ENCODE measurements at regions not wholly inside any gene's neighbourhood (a gene's known extent, or its start where the extent isn't known, plus 50 kb on each side); places are given as distances from the start of the nearest gene placed in this dataset.

- no peaks in the 10 kb centered on the region for H3K9me1 ChIP-seq (replicated peaks; ENCODE audit: control insufficient read depth, extremely low read depth, insufficient read depth, low read length)
- H3K27ac ChIP-seq (ENCODE audit: insufficient read depth, low read depth, low read length) = no peak overlapping the region
- no TSS peak for BruUV-seq (replicated peaks)
- H3K36me3 ChIP-seq (ENCODE audit: control insufficient read depth in 2 of 2, extremely low read depth in 1 of 2, insufficient read depth in 2 of 2, low read length in 2 of 2) = no peaks in the 10 kb centered on the region
- no peak overlapping the region for H3K4me3 ChIP-seq (replicated peaks in 1 of 3; ENCODE audit: insufficient read depth in 1 of 3, low read depth in 1 of 3, low read length in 3 of 3)
- no peaks in the 10 kb centered on the region for H3K79me2 ChIP-seq (ENCODE audit: control insufficient read depth, insufficient read depth, low read length)
- H3K9me3 ChIP-seq (replicated peaks; ENCODE audit: control insufficient read depth, insufficient read depth, low read length) = no peaks in the 10 kb centered on the region
- dilution Hi-C loops (cut with MboI; ENCODE audit: extremely low pct_ligation_motif_present, low sequenced_read_pairs) (no loop called here), intact Hi-C loops (cut with micrococcal nuclease) (no loop called here)
- peaks cover 10% of the 10 kb centered on the region for H3K4me1 ChIP-seq (ENCODE audit: control insufficient read depth, extremely low read depth, insufficient read depth, low read length)
- no peak for FAIRE-seq
- no peak for DNase-seq (ENCODE audit: low read depth, low spot score)
- POLR2A ChIA-PET = no interaction called here
- CTCF ChIA-PET = interaction anchor here (2.1 kb wide), 1 partner anchor 12 kb away, joined by 7 read pairs; no protein-coding TSS in a partner anchor
- no peak overlapping the region for H3K9ac ChIP-seq (replicated peaks; ENCODE audit: extremely low read depth, insufficient read depth, low read length)
- TF ChIP-seq GATA2 (IDR thresholded peaks at IDR 0.05; ENCODE audit: insufficient read depth, insufficient read length, low read depth, low read length) (no peak), POLR2AphosphoS5 (IDR thresholded peaks at IDR 0.05; ENCODE audit: insufficient read depth, low read depth, low read length) (no peak), MYC (IDR thresholded peaks at IDR 0.05; ENCODE audit: low read depth, low read length) (no peak), EZH2 (IDR thresholded peaks at IDR 0.05; ENCODE audit: borderline replicate concordance, low read depth, low read length, severe bottlenecking) (no peak), FOS (IDR thresholded peaks at IDR 0.05; ENCODE audit: borderline replicate concordance, insufficient read depth, low read length) (no peak), JUN (IDR thresholded peaks at IDR 0.05; ENCODE audit: borderline replicate concordance, insufficient read depth, insufficient read length, low read depth) (no peak), POLR2A (IDR thresholded peaks at IDR 0.05; ENCODE audit: low read depth, low read length) (no peak), CTCF (IDR thresholded peaks at IDR 0.05; ENCODE audit: extremely low read depth in 1 of 2, insufficient read depth in 1 of 2, low read depth in 1 of 2, low read length in 2 of 2) (no peak)
- TF ChIP-seq, protein P1, sequence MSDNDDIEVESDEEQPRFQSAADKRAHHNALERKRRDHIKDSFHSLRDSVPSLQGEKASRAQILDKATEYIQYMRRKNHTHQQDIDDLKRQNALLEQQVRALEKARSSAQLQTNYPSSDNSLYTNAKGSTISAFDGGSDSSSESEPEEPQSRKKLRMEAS (IDR thresholded peaks at IDR 0.05; ENCODE audit: insufficient read depth, insufficient read length) = no peak
- H4K20me1 ChIP-seq (replicated peaks; ENCODE audit: control insufficient read depth, extremely low read depth, insufficient read depth, low read length) = no peaks in the 10 kb centered on the region
- H3K4me2 ChIP-seq (ENCODE audit: insufficient read depth, low read length) = no peak overlapping the region
- H2AFZ ChIP-seq (ENCODE audit: low read depth, low read length) = no peak overlapping the region
- H3K27me3 ChIP-seq (ENCODE audit: control insufficient read depth in 2 of 2, insufficient read depth in 2 of 2, low read length in 2 of 2) = no peaks in the 10 kb centered on the region
These were observed 83.9 kb upstream of the PACRGL start for GRCh38 chr4:20616313-20616712.

All from endothelial cell of umbilical vein (primary cell).